Neuronal stem cell (in vitro differentiated cells): ENCODE measurements at regions not wholly inside any gene's neighbourhood (a gene's known extent, or its start where the extent isn't known, plus 50 kb on each side); places are given as distances from the start of the nearest gene placed in this dataset.

Experiments used
- DNase-seq: peaks from one replicate; pipeline ENCODE4 v3.0.0-alpha.2; 2013; ENCODE audit warnings: low spot score
- H2AFZ ChIP-seq: one replicate; pipeline ENCODE4 v1.6.1; 2013; ENCODE audit warnings: mild to moderate bottlenecking, low read length, inconsistent platforms
- H2AK5ac ChIP-seq: 2 replicates; pipeline ENCODE4 v1.6.1; 2013; ENCODE audit warnings: low read depth, mild to moderate bottlenecking, inconsistent platforms, low read length, moderate library complexity, mixed read lengths
- H2BK120ac ChIP-seq: 2 replicates; pipeline ENCODE4 v1.6.1; 2013; ENCODE audit warnings: low read depth, mild to moderate bottlenecking, inconsistent platforms, low read length, moderate library complexity, mixed read lengths
- H2BK12ac ChIP-seq: one replicate; pipeline ENCODE4 v1.6.1; 2013; ENCODE audit warnings: low read length, inconsistent platforms
- H2BK15ac ChIP-seq: 2 replicates; pipeline ENCODE4 v1.6.1; 2013; ENCODE audit warnings: mild to moderate bottlenecking, low read length, inconsistent platforms, mixed read lengths
- H2BK5ac ChIP-seq: one replicate; pipeline ENCODE4 v1.6.1; 2013; ENCODE audit warnings: inconsistent platforms, mild to moderate bottlenecking, low read length, moderate library complexity
- H3K14ac ChIP-seq: one replicate; pipeline ENCODE4 v1.6.1; 2013; ENCODE audit warnings: low read length, inconsistent platforms
- H3K18ac ChIP-seq: 2 replicates; pipeline ENCODE4 v1.6.1; 2013; ENCODE audit warnings: low read length, inconsistent platforms
- H3K23ac ChIP-seq: 2 replicates; pipeline ENCODE4 v1.6.1; 2013; ENCODE audit warnings: low read depth, mild to moderate bottlenecking, mixed read lengths, low read length, inconsistent platforms; ENCODE audit not compliant: poor library complexity
- H3K27ac ChIP-seq: replicated peaks from 3 replicates; pipeline ENCODE4 v1.5.1; 2013; ENCODE audit warnings: low read length, inconsistent platforms
- H3K27me3 ChIP-seq, 3 experiments: 2 replicates each; pipeline ENCODE4 v1.6.1; 2013; ENCODE audit warnings: low read length in 3 of 3, mild to moderate bottlenecking in 2 of 3, inconsistent platforms in 1 of 3, low read depth in 1 of 3, mixed read lengths in 1 of 3, moderate library complexity in 1 of 3; ENCODE audit not compliant: control insufficient read depth in 3 of 3, insufficient read depth in 3 of 3
- H3K36me3 ChIP-seq, 2 donors: replicated peaks in 1 of 2; 2 replicates each; pipeline ENCODE4 v1.6.1; 2013; ENCODE audit warnings: low read length in 2 of 2; ENCODE audit not compliant: control insufficient read depth in 2 of 2, insufficient read depth in 2 of 2
- H3K4ac ChIP-seq: 2 replicates; pipeline ENCODE4 v1.6.1; 2013; ENCODE audit warnings: inconsistent platforms, mild to moderate bottlenecking, low read length, moderate library complexity
- H3K4me1 ChIP-seq, 2 donors: 1 replicate in 1 of 2; 2 replicates in 1 of 2; pipeline ENCODE4 v1.6.1; 2013; ENCODE audit warnings: low read length in 2 of 2, low read depth in 1 of 2; ENCODE audit not compliant: control insufficient read depth in 2 of 2, insufficient read depth in 1 of 2
- H3K4me2 ChIP-seq: one replicate; pipeline ENCODE4 v1.6.1; 2013; ENCODE audit warnings: mild to moderate bottlenecking, low read length, inconsistent platforms; ENCODE audit not compliant: insufficient read depth, poor library complexity, severe bottlenecking
- H3K4me3 ChIP-seq, 2 donors: 2 replicates each; pipeline ENCODE4 v1.5.1; 2013; ENCODE audit warnings: low read length in 2 of 2, mild to moderate bottlenecking in 2 of 2, inconsistent platforms in 1 of 2, moderate library complexity in 1 of 2
- H3K79me1 ChIP-seq: one replicate; pipeline ENCODE4 v1.6.1; 2013; ENCODE audit warnings: low read depth, mild to moderate bottlenecking, inconsistent platforms, low read length, moderate library complexity
- H3K9ac ChIP-seq: one replicate; pipeline ENCODE4 v1.6.1; 2013; ENCODE audit warnings: mild to moderate bottlenecking, low read depth, low read length, inconsistent platforms; ENCODE audit not compliant: poor library complexity
- H3K9me3 ChIP-seq, 2 donors: replicated peaks in 1 of 2; 2 replicates each; pipeline versions ENCODE3 to v1.6.1; 2013; ENCODE audit warnings: low read length in 2 of 2, mild to moderate bottlenecking in 2 of 2, inconsistent platforms in 1 of 2, low read depth in 1 of 2, mixed read lengths in 1 of 2, moderate library complexity in 1 of 2; ENCODE audit not compliant: control insufficient read depth in 2 of 2, insufficient read depth in 1 of 2
- H4K8ac ChIP-seq: one replicate; pipeline ENCODE4 v1.6.1; 2013; ENCODE audit warnings: low read depth, mild to moderate bottlenecking, inconsistent platforms, low read length, moderate library complexity
- H4K91ac ChIP-seq: one replicate; pipeline ENCODE4 v1.6.1; 2013; ENCODE audit warnings: low read length, low read depth, mild to moderate bottlenecking, inconsistent platforms; ENCODE audit not compliant: poor library complexity
- WGBS, 2 donors: extraction: QIAGEN DNeasy Blood & Tissue Kit; methylation state at CpG; one replicate each; pipeline ENCODE4 v1.1.7; 2013; ENCODE audit warnings: missing lambda C conversion rate in 2 of 2, mixed read lengths in 1 of 2; ENCODE audit not compliant: insufficient read length in 2 of 2, insufficient replicate concordance in 1 of 2; ENCODE audit errors: extremely low coverage in 2 of 2; 5-methylcytosine and 5-hydroxymethylcytosine counted together

GRCh38 chr15:70264014-70264582 lies 166.4 kb upstream of the TLE3 start:
- Histone ChIP-seq H4K8ac (no peak overlapping the region), H2AK5ac (no peak overlapping the region), H2AFZ (no peak overlapping the region), H3K79me1 (no peaks in the 10 kb centered on the region), H2BK12ac (no peak overlapping the region), H3K4ac (no peak overlapping the region), H2BK120ac (no peak overlapping the region), H3K14ac (no peak overlapping the region), H2BK5ac (no peak overlapping the region), H2BK15ac (no peak overlapping the region), H4K91ac (no peak overlapping the region), H3K9me3 (no peaks in the 10 kb centered on the region), H3K23ac (no peak overlapping the region), H3K27me3 (peaks cover 0 to 41% (median 0%) of the 10 kb centered on the region in 3 experiments), H3K4me3 (no peak overlapping the region), H3K36me3 (no peaks in the 10 kb centered on the region), H3K4me2 (no peak overlapping the region), H3K18ac (no peak overlapping the region), H3K9ac (no peak overlapping the region), H3K4me1 (peaks cover 10 to 34% of the 10 kb centered on the region in 2 donors), H3K27ac (no peak overlapping the region)
- WGBS, 2 donors: no CpG with 5 or more reads among the region's 15 CpGs
- DNase-seq: no peak

- Histone ChIP-seq H2AFZ (no peak overlapping the region), H4K8ac (no peak overlapping the region), H3K9me3 (no peaks in the 10 kb centered on the region), H2BK15ac (no peak overlapping the region), H2AK5ac (peak overlapping the region; percentile 9), H3K23ac (no peak overlapping the region), H3K4me1 (peaks cover 10 to 30% of the 10 kb centered on the region in 2 donors), H3K79me1 (no peaks in the 10 kb centered on the region), H2BK5ac (no peak overlapping the region), H3K4ac (no peak overlapping the region), H3K27me3 (peaks cover 0 to 33% (median 0%) of the 10 kb centered on the region in 3 experiments), H3K4me3 (no peak overlapping the region), H2BK120ac (no peak overlapping the region), H3K14ac (peak overlapping the region; percentile 25), H3K9ac (no peak overlapping the region), H2BK12ac (no peak overlapping the region), H4K91ac (no peak overlapping the region), H3K18ac (no peak overlapping the region), H3K4me2 (no peak overlapping the region), H3K27ac (no peak overlapping the region), H3K36me3 (no peaks in the 10 kb centered on the region)
- no peak for DNase-seq
- no CpG with 5 or more reads among the region's 6 CpGs for WGBS, 2 donors
Measured at GRCh38 chr15:70262591-70263274, 165.0 kb upstream of the TLE3 start.

- Histone ChIP-seq H3K14ac (no peak overlapping the region), H3K4me1 (peaks cover 10 to 27% of the 10 kb centered on the region in 2 donors), H4K8ac (no peak overlapping the region), H4K91ac (no peak overlapping the region), H2BK12ac (no peak overlapping the region), H2AFZ (no peak overlapping the region), H3K79me1 (no peaks in the 10 kb centered on the region), H3K27me3 (peaks cover 0 to 32% (median 0%) of the 10 kb centered on the region in 3 experiments), H3K23ac (no peak overlapping the region), H3K27ac (no peak overlapping the region), H3K9me3 (no peaks in the 10 kb centered on the region), H3K9ac (no peak overlapping the region), H2BK120ac (no peak overlapping the region), H2BK5ac (no peak overlapping the region), H3K4me3 (no peak overlapping the region), H3K4ac (no peak overlapping the region), H2BK15ac (no peak overlapping the region), H3K36me3 (no peaks in the 10 kb centered on the region), H3K4me2 (no peak overlapping the region), H2AK5ac (no peak overlapping the region), H3K18ac (no peak overlapping the region)
- no CpG with 5 or more reads among the region's 2 CpGs for WGBS, 2 donors
- no peak for DNase-seq
Measured at GRCh38 chr15:70262171-70262570, 164.5 kb upstream of the TLE3 start.

- H3K9me3 ChIP-seq: no peaks in the 10 kb centered on the region
- peaks cover 0 to 23% (median 0%) of the 10 kb centered on the region in 3 experiments for H3K27me3 ChIP-seq
- no peak overlapping the region for H3K4me2 ChIP-seq
- no peaks in the 10 kb centered on the region for H3K36me3 ChIP-seq
- no peak overlapping the region for H2AFZ ChIP-seq
- H3K27ac ChIP-seq: no peak overlapping the region
- H3K23ac ChIP-seq: no peak overlapping the region
- H2BK5ac ChIP-seq: no peak overlapping the region
- peaks cover 2 to 19% of the 10 kb centered on the region in 2 donors for H3K4me1 ChIP-seq
- no peak overlapping the region for H4K8ac ChIP-seq
- no peak for DNase-seq
- no peak overlapping the region for H3K4ac ChIP-seq
- H2AK5ac ChIP-seq: no peak overlapping the region
- H3K4me3 ChIP-seq: no peak overlapping the region
- no peaks in the 10 kb centered on the region for H3K79me1 ChIP-seq
- no peak overlapping the region for H2BK15ac ChIP-seq
- no peak overlapping the region for H3K18ac ChIP-seq
- H2BK12ac ChIP-seq: no peak overlapping the region
- no peak overlapping the region for H3K14ac ChIP-seq
- H4K91ac ChIP-seq: no peak overlapping the region
- H3K9ac ChIP-seq: no peak overlapping the region
- H2BK120ac ChIP-seq: no peak overlapping the region
- WGBS, 2 donors: no CpG with 5 or more reads among the region's 4 CpGs
Measured at GRCh38 chr15:70261083-70261482, 163.4 kb upstream of the TLE3 start.
